Activated CD8-positive, alpha-beta memory T cell treated with anti-CD3 and anti-CD28 coated beads for 36 hours (primary cell): ENCODE measurements at regions not wholly inside any gene's neighbourhood (a gene's known extent, or its start where the extent isn't known, plus 50 kb on each side); places are given as distances from the start of the nearest gene placed in this dataset.
"Not testable (repeated sequence)": the region's sequence is repeated elsewhere in the genome, so short reads cannot be mapped to it uniquely, and the experiment has no call there.

Experiments
- CTCF ChIA-PET: fragments of 350-600 bp; sonication (Branson Sonifier 250); formaldehyde crosslinking; loops from one replicate; lab custom pipeline; 2021; ENCODE audit warnings: antibody characterized with exemption; lab: Charles Lee
- POLR2A ChIA-PET: fragments of 350-600 bp; sonication (Branson Sonifier 250); formaldehyde crosslinking; loops from one replicate; lab custom pipeline; 2021; ENCODE audit warnings: antibody characterized with exemption; lab: Charles Lee

DNA sequence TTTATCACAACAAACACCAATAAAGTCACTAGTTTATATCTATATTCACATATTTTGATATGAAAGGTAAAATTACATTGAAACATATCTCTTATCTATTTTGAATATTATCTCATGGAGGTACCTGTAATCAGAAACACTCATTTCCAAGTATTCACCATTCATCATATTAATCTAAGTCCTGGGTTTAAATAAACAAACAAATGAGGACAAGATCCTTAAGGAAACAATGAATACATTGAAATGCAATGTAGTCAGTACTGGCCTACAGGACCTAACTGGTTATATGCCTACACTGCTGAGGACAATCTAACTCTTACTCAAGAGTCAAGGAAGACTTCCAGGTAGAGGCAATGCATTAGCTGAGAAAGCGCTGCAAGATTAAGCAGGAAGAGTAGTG, 1411.9 kb upstream of the RAG2 start:
- POLR2A ChIA-PET, result no interaction called here
- CTCF ChIA-PET, result no interaction called here

DNA sequence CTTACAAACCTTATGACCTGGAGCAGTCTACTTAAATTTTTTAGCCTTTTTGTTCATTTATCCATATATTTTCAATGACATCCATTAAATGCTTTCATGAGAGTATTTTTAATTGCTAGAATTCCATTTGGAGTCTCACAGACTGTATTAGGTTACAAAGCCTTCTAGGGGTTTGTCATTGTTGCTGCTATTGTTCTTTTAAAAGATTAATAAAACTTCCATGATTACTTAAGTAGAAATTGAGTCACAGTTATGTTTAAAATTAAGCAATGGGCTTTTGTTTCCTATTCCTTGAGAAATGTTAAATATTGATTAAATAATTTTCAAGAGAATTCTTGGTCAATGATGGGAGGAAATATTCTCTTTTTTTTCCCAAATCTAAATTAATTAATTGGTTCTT, 1408.4 kb upstream of the RAG2 start:
- CTCF ChIA-PET, result no interaction called here
- POLR2A ChIA-PET, result no interaction called here

GRCh38 chr11:38005597-38005996, 1407.6 kb upstream of the RAG2 start:
- POLR2A ChIA-PET, result no interaction called here
- CTCF ChIA-PET, result no interaction called here

- POLR2A ChIA-PET, result no interaction called here
- CTCF ChIA-PET, result no interaction called here
Measured at GRCh38 chr11:37999171-37999570, 1401.1 kb upstream of the RAG2 start.

DNA sequence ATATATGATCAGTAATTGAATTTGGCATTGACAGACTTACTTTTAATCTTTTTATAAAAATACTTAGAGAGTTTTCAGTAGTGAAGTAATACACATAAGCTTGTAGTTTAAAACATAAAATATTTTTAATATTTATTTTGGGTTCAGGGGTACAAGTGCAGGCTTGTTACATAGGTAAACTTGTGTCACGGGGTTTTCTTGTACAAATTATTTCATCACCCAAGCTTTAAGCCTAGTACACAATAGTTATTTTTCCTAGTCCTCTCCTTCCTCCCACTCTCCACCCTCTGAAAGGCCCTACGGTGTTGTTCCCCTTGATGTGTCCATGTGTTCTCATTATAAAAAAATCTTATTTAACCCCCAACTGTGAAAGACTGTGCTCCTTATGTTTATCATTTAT, 1397.8 kb upstream of the RAG2 start:
- ChIA-PET POLR2A (no interaction called here), CTCF (no interaction called here)

DNA sequence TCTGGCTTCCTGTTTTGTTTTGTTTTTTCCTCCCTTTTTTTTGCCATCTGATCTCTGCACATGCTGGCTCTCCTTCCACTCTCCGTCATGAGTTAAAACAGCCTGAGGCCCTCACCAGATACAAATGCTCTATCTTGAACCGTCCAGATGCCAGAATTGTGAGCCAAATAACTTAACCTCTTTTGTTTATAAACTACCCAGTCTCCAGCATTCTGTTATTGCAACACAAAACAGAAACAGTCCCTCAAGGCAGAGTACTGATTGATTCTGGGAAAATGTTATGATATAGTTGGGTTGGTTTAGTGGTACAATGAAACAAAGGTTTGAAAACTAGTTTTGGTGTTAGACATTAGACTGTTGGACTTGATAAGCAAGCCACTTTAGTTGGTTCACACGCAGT, 1390.0 kb upstream of the RAG2 start:
- POLR2A ChIA-PET, result no interaction called here
- CTCF ChIA-PET, result no interaction called here

DNA sequence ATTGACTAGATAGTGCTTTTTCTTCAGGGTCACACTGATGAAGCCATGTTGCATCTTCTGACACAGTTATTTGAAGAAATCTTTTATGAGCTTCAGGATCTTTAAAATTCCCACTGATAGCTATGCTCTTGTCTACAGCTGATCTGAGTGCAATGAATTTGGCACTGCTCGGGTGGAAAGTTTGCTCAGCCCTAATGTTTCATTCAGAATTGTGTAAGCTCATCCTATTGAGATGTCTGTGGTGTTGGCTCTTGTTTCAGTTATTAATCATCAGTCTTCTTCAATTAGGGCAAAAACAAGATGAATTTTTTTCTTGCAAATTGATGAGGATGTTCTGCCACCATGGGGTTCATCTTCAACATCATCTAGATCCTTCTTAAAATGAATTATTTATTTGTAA, 1387.0 kb upstream of the RAG2 start:
- POLR2A ChIA-PET, result no interaction called here

GRCh38 chr11:37978647-37979046, 1380.6 kb upstream of the RAG2 start:
- CTCF ChIA-PET, result no interaction called here
- POLR2A ChIA-PET, result no interaction called here

More for the DNA sequence above, 1387.0 kb upstream of the RAG2 start:
- CTCF ChIA-PET, result no interaction called here

- ChIA-PET CTCF (no interaction called here), POLR2A (no interaction called here)
Measured at GRCh38 chr11:37973941-37974340, 1375.9 kb upstream of the RAG2 start.

GRCh38 chr11:37972691-37973090, 1374.7 kb upstream of the RAG2 start:
- CTCF ChIA-PET, result no interaction called here

GRCh38 chr11:37969336-37969735, 1371.3 kb upstream of the RAG2 start:
- POLR2A ChIA-PET, result not testable (repeated sequence)

More at GRCh38 chr11:37972691-37973090, 1374.7 kb upstream of the RAG2 start:
- POLR2A ChIA-PET, result no interaction called here

GRCh38 chr11:37968148-37968547, 1370.1 kb upstream of the RAG2 start:
- CTCF ChIA-PET, result no interaction called here
- POLR2A ChIA-PET, result no interaction called here

More at GRCh38 chr11:37969336-37969735, 1371.3 kb upstream of the RAG2 start:
- CTCF ChIA-PET, result not testable (repeated sequence)

DNA sequence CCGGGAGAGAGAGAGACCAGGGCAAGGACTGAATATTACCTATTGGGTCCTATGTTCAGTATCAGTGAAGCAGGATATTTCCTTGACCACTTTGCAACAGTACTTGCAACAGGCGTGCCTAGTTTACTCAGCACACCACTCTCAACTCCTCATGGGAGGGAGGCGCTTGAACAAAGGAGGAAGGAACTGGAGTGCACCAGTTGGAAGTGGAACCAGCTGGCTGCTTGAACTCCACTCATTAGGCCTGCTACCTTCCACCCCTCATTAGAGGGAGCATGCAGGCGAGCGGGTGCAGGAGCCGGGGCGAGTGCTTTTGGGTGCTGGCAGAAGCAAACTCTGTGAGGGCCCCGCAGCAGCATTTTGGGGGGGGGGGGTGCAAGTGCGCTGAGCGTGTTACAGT, 1369.6 kb upstream of the RAG2 start:
- ChIA-PET POLR2A (no interaction called here), CTCF (no interaction called here)

DNA sequence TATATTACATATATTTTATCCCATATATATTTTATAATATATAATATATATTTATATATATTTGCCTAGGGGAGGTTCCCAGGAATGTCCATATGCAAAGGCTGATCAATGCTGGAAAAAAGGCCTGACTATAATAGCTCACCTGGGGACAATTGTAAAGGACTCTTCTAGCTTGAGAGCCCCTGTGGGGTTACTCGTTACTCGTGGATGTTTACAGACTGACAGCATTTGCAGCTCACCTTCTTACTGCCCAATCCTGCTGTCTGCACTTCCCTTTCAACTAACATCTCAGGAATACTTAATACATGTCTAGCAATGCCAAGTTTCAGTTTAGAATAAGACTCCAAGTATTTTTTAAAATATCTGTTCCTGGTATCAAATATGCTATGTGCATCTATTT, 1365.4 kb upstream of the RAG2 start:
- ChIA-PET CTCF (no interaction called here), POLR2A (no interaction called here)

DNA sequence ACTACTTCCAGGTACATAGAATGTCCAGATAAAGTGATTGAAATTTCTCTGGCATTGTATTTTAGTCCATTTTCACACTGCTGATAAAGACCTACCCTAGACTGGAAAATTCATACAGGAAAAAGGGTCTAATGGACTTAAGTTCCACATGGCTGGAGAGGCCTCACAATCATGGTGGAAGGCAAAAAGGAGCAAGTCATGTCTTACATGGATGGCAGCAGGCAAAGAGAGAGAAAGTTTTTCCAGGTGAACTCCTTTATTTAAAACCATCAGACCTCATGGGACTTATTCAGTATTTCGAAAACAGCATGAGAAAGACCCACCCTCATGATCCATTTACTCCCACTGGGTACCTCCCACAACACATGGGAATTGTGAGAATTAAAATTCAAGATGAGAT, 1359.7 kb upstream of the RAG2 start:
- ChIA-PET POLR2A (no interaction called here), CTCF (no interaction called here)

GRCh38 chr11:37951996-37952395, 1354.0 kb upstream of the RAG2 start:
- ChIA-PET POLR2A (no interaction called here), CTCF (no interaction called here)

DNA sequence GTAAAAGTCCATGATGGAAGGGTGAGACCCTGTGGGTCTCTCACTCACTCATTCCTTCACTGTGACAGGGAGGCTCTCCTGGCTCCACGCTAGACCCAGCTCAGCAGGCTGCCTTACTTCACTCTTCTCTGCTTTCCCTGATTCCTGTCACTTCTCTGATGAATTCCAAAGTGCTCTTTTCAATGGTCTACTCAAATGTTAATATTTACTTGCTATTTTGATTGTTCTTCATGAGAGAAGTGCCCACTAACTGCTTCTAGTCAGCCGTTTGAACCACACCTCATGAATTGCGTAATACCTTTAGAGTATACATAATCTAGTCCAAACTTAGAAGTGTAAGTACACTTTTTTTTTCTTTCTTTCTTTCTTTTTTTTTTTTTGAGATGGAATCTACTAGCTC, 1350.2 kb upstream of the RAG2 start:
- CTCF ChIA-PET, result no interaction called here
- POLR2A ChIA-PET, result no interaction called here

DNA sequence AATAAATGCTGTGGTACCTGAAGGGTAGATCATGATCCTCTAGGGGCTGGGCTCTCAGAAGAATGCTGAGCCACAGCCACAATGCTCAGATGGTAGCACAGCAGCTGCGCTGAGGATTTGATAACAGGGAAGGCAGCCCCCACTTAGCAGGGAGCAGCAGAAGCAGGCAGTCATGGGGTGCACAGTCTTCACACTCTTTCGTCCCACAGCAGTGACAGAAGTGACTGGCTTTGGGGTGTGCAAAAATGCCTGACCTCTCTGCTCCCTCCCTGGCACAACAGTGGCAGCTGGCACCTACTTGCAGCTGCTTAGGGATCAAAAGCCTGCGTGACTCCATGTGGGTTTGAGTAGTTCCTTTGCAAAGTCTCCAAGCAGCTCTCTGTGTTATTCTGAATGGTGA, 1349.8 kb upstream of the RAG2 start:
- CTCF ChIA-PET, result no interaction called here
- POLR2A ChIA-PET, result no interaction called here

- CTCF ChIA-PET, result interaction anchor here (0.6 kb wide), 1 partner anchor 11 kb away, joined by 4 read pairs; no protein-coding TSS in a partner anchor
Measured at GRCh38 chr11:37946155-37946766, 1348.2 kb upstream of the RAG2 start.

GRCh38 chr11:37942081-37942480, 1344.0 kb upstream of the RAG2 start:
- ChIA-PET POLR2A (no interaction called here), CTCF (no interaction called here)

More at GRCh38 chr11:37946155-37946766, 1348.2 kb upstream of the RAG2 start:
- POLR2A ChIA-PET, result no interaction called here

GRCh38 chr11:37929100-37929653, 1331.1 kb upstream of the RAG2 start:
- CTCF ChIA-PET, result interaction anchor here (0.6 kb wide), 1 partner anchor 518 kb away, joined by 3 read pairs; no protein-coding TSS in a partner anchor
- POLR2A ChIA-PET, result no interaction called here

- ChIA-PET POLR2A (no interaction called here), CTCF (no interaction called here)
Measured at GRCh38 chr11:37926772-37927171, 1328.7 kb upstream of the RAG2 start.
